ENCODE measurements at regions not wholly inside any gene's neighbourhood (a gene's known extent, or its start where the extent isn't known, plus 50 kb on each side); places are given as distances from the start of the nearest gene placed in this dataset.

DNA sequence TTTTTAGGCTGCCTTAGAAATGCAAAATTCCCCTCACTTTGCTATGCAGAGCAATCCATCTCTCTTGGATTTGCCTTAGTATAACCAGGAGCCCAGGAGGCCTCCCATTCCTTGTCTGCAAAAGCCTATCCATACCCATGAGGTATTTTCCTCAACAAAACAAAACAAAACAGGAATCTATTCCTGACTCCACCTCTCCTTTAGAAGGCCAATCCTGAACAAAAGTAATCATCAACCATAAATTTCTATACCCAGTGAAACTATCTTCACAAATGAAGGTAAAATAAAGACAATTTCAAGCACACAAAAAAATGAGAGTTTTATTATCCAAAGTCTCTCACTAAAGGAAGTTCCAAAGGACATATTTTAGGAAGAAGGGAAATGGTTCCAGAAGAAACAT is 365.7 kb downstream of the KCNRG start:
- TF ChIP-seq, protein P1, sequence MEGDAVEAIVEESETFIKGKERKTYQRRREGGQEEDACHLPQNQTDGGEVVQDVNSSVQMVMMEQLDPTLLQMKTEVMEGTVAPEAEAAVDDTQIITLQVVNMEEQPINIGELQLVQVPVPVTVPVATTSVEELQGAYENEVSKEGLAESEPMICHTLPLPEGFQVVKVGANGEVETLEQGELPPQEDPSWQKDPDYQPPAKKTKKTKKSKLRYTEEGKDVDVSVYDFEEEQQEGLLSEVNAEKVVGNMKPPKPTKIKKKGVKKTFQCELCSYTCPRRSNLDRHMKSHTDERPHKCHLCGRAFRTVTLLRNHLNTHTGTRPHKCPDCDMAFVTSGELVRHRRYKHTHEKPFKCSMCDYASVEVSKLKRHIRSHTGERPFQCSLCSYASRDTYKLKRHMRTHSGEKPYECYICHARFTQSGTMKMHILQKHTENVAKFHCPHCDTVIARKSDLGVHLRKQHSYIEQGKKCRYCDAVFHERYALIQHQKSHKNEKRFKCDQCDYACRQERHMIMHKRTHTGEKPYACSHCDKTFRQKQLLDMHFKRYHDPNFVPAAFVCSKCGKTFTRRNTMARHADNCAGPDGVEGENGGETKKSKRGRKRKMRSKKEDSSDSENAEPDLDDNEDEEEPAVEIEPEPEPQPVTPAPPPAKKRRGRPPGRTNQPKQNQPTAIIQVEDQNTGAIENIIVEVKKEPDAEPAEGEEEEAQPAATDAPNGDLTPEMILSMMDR (IDR thresholded peaks at IDR 0.05): no peak
- TF ChIP-seq EP300 (IDR thresholded peaks at IDR 0.05): no peak

Data from ovary (tissue), 3 donors.